ENCODE measurements at regions not wholly inside any gene's neighbourhood (a gene's known extent, or its start where the extent isn't known, plus 50 kb on each side); places are given as distances from the start of the nearest gene placed in this dataset.
"Not testable (repeated sequence)": the region's sequence is repeated elsewhere in the genome, so short reads cannot be mapped to it uniquely, and the experiment has no call there.

DNA sequence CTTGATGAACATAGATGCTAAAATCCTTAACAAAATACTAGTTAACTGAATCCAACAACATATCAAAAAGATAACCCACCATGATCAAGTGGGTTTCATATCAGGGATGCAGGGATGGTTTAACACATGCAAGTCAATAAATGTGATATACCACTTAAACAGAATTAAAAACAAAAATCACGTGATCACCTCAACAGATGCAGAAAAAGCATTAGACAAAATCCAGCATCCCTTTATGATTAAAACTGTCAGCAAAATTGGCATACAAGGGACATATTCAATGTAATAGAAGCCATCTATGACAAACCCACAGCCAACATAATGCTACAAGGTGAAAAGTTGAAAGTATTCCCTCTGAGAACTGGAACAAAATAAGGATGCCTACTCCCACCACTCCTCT, 124.7 kb upstream of the SOX21 start:
- TF ChIP-seq, protein P1, sequence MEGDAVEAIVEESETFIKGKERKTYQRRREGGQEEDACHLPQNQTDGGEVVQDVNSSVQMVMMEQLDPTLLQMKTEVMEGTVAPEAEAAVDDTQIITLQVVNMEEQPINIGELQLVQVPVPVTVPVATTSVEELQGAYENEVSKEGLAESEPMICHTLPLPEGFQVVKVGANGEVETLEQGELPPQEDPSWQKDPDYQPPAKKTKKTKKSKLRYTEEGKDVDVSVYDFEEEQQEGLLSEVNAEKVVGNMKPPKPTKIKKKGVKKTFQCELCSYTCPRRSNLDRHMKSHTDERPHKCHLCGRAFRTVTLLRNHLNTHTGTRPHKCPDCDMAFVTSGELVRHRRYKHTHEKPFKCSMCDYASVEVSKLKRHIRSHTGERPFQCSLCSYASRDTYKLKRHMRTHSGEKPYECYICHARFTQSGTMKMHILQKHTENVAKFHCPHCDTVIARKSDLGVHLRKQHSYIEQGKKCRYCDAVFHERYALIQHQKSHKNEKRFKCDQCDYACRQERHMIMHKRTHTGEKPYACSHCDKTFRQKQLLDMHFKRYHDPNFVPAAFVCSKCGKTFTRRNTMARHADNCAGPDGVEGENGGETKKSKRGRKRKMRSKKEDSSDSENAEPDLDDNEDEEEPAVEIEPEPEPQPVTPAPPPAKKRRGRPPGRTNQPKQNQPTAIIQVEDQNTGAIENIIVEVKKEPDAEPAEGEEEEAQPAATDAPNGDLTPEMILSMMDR (IDR thresholded peaks at IDR 0.05) = not testable (repeated sequence)
- TF ChIP-seq POLR2A (IDR thresholded peaks at IDR 0.05) = not testable (repeated sequence)

All from esophagus squamous epithelium (tissue), 4 donors.